ENCODE measurements at regions not wholly inside any gene's neighbourhood (a gene's known extent, or its start where the extent isn't known, plus 50 kb on each side); places are given as distances from the start of the nearest gene placed in this dataset.
A peak's percentile ranks its signal among the peaks of the same experiment; 100 is the strongest.

DNA sequence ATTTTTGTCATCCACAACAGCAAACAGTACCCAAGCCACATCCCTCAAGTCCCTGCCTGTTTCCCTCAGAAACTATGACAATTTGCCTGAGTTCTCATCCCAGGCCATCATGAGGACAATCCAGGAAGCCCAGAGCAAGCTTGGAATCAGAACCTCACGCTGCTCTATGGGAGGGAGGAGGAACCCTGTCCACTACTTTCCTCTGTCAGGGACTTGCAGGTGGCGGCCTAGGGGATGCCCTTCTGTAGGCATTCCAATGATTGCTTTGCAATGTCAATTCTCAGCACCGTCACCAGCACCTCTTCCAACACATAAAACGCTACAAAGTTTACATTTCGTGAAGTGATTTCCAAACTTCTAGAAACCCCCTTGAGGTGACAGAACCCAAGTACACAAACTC is 170.4 kb upstream of the FSTL4 start:
- peak; percentile 20 for DNase-seq
- Mint-ChIP-seq H3K4me3 (no peak overlapping the region), H3K9me3 (no peaks in the 10 kb centered on the region), H3K27me3 (ENCODE audit: insufficient read depth) (peaks cover 9% of the 10 kb centered on the region), H3K36me3 (ENCODE audit: low read depth) (no peaks in the 10 kb centered on the region), H3K4me1 (peaks cover 17% of the 10 kb centered on the region), H3K27ac (no peak overlapping the region)
- Histone ChIP-seq H3K4me1 (ENCODE audit: control insufficient read depth, insufficient read depth, low read length) (peaks cover 3% of the 10 kb centered on the region), H3K9me3 (ENCODE audit: control insufficient read depth, low read length) (no peaks in the 10 kb centered on the region), H3K9ac (ENCODE audit: extremely low read depth, low read length, poor library complexity, severe bottlenecking) (no peak overlapping the region), H3K4me3 (ENCODE audit: low read length) (no peak overlapping the region), H3K27ac (ENCODE audit: low read depth, low read length) (no peak overlapping the region), H3K36me3 (ENCODE audit: control insufficient read depth, insufficient read depth, low read length) (no peaks in the 10 kb centered on the region), H3K27me3 (ENCODE audit: control insufficient read depth, insufficient read depth, low read length, poor library complexity, severe bottlenecking) (no peaks in the 10 kb centered on the region)
- WGBS, 2 experiments (ENCODE audit: insufficient coverage in 1 of 2, insufficient read length in 1 of 2): 93 to 97% methylated on average over 5 of the region's 5 CpGs
- TF ChIP-seq, protein P1, sequence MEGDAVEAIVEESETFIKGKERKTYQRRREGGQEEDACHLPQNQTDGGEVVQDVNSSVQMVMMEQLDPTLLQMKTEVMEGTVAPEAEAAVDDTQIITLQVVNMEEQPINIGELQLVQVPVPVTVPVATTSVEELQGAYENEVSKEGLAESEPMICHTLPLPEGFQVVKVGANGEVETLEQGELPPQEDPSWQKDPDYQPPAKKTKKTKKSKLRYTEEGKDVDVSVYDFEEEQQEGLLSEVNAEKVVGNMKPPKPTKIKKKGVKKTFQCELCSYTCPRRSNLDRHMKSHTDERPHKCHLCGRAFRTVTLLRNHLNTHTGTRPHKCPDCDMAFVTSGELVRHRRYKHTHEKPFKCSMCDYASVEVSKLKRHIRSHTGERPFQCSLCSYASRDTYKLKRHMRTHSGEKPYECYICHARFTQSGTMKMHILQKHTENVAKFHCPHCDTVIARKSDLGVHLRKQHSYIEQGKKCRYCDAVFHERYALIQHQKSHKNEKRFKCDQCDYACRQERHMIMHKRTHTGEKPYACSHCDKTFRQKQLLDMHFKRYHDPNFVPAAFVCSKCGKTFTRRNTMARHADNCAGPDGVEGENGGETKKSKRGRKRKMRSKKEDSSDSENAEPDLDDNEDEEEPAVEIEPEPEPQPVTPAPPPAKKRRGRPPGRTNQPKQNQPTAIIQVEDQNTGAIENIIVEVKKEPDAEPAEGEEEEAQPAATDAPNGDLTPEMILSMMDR (conservative IDR thresholded peaks at IDR 0.05): no peak

DNA sequence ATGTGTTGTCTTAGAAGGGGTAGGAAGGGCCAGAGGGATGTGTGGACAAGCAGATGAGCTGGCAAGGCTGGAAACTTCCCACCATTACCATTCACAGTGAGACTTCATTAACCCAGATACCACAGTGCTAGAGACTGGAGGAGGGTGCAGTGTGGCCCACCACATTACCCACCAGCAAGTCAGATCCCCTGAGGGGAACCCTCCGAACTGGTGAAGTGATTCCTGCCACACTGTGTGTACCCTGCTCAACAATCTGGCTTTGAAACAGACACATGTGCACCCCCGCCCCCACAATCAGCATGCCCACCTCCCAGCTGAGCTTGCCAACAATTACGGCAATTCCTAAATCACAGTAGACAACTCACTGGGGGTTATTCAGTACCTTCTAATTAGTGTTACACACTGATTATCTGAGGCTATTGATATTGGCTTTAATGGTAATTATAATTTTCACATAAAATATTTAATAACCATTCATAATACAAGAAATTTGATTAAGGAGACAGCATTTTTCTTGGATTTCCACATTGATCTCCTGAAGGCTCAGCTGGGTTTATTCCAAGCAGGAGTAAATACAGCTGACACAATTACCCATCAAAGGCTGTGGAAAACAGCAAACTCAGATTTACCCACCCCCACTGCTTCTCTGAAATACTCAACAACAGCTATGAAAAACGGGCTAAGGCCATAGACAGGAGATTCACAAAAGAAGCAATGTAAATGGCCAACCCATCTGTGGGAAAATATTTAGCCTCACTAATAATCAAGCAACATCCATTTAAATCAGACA is 169.3 kb upstream of the FSTL4 start:
- Histone ChIP-seq H3K27me3 (ENCODE audit: control insufficient read depth, insufficient read depth, low read length, poor library complexity, severe bottlenecking) (peaks cover 1% of the 10 kb centered on the region), H3K4me1 (ENCODE audit: control insufficient read depth, insufficient read depth, low read length) (peaks cover 3% of the 10 kb centered on the region), H3K36me3 (ENCODE audit: control insufficient read depth, insufficient read depth, low read length) (no peaks in the 10 kb centered on the region), H3K9me3 (ENCODE audit: control insufficient read depth, low read length) (no peaks in the 10 kb centered on the region), H3K27ac (ENCODE audit: low read depth, low read length) (no peak overlapping the region), H3K4me3 (ENCODE audit: low read length) (no peak overlapping the region), H3K9ac (ENCODE audit: extremely low read depth, low read length, poor library complexity, severe bottlenecking) (no peak overlapping the region)
- Mint-ChIP-seq H3K36me3 (ENCODE audit: low read depth) (no peaks in the 10 kb centered on the region), H3K27me3 (ENCODE audit: insufficient read depth) (peaks cover 9% of the 10 kb centered on the region), H3K9me3 (no peaks in the 10 kb centered on the region), H3K4me1 (peaks cover 13% of the 10 kb centered on the region), H3K4me3 (no peak overlapping the region), H3K27ac (no peak overlapping the region)
- 88 to 100% methylated on average over 1 to 4 of the region's 4 CpGs for WGBS, 2 experiments (ENCODE audit: insufficient coverage in 1 of 2, insufficient read length in 1 of 2)
- peak; percentile 30 for DNase-seq
- TF ChIP-seq, protein P1 (conservative IDR thresholded peaks at IDR 0.05): no peak

DNA sequence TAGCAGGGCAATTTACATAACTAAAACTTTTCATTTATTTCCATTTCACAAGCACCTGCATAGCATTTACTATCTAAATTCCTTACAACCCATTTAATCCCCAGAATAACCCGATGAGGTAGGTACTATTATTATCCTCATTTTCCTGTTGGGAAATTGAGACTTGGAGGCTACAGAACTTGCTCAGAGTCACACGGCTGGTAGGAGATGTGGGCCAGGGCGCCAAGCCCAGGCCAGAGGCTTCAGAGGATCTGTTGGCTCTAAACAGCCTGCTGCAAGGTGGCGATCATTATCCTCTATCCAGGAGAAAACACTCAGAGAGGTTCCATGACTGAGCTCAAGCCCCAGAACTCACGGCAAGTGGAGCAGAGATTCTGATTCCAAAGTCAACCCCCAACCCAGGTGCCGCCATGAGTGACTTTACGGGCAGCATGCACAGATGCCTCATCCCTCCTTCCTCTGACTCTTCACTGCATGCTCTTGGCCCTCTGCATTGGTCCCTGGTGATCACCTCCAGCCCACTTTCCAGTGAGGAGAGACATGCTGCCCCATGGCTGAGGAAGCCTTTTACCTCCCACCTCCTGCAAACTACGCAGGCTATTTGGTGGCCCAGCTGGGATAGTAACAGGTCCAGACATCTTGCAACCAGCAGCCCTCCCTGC is 168.4 kb upstream of the FSTL4 start:
- Mint-ChIP-seq H3K36me3 (ENCODE audit: low read depth) (no peaks in the 10 kb centered on the region), H3K27ac (no peak overlapping the region), H3K9me3 (no peaks in the 10 kb centered on the region), H3K27me3 (ENCODE audit: insufficient read depth) (peaks cover 13% of the 10 kb centered on the region), H3K4me3 (no peak overlapping the region), H3K4me1 (peaks cover 7% of the 10 kb centered on the region)
- Histone ChIP-seq H3K27ac (ENCODE audit: low read depth, low read length) (no peak overlapping the region), H3K9ac (ENCODE audit: extremely low read depth, low read length, poor library complexity, severe bottlenecking) (no peak overlapping the region), H3K4me1 (ENCODE audit: control insufficient read depth, insufficient read depth, low read length) (no peaks in the 10 kb centered on the region), H3K4me3 (ENCODE audit: low read length) (no peak overlapping the region), H3K36me3 (ENCODE audit: control insufficient read depth, insufficient read depth, low read length) (no peaks in the 10 kb centered on the region), H3K27me3 (ENCODE audit: control insufficient read depth, insufficient read depth, low read length, poor library complexity, severe bottlenecking) (peaks cover 9% of the 10 kb centered on the region), H3K9me3 (ENCODE audit: control insufficient read depth, low read length) (no peaks in the 10 kb centered on the region)
- 93 to 100% methylated on average over 7 to 8 of the region's 8 CpGs for WGBS, 2 experiments (ENCODE audit: insufficient coverage in 1 of 2, insufficient read length in 1 of 2)
- DNase-seq: no peak
- TF ChIP-seq, protein P1 (conservative IDR thresholded peaks at IDR 0.05): no peak

Data from endodermal cell (in vitro differentiated cells).